HEK293T (cell line): ENCODE measurements at regions not wholly inside any gene's neighbourhood (a gene's known extent, or its start where the extent isn't known, plus 50 kb on each side); places are given as distances from the start of the nearest gene placed in this dataset.

ENCODE experiments used
- CTCF ChIA-PET: fragments of 350-600 bp; formaldehyde crosslinking; extraction: SDS; loops from one replicate; lab custom pipeline; 2021; ENCODE audit warnings: antibody characterized with exemption, inconsistent platforms; lab: Yijun Ruan, JAX
- POLR2A ChIA-PET: fragments of 350-600 bp; formaldehyde crosslinking; extraction: SDS; loops from one replicate; lab custom pipeline; 2020; ENCODE audit warnings: antibody characterized with exemption, inconsistent platforms; lab: Yijun Ruan, JAX
- DNase-seq: peaks from one replicate; pipeline ENCODE4 v3.0.0; 2012; ENCODE audit warnings: mixed read lengths; ENCODE audit errors: extremely low spot score
- ARNT ChIP-seq: fragments of 450-650 bp; IDR thresholded peaks from 2 replicates; pipeline ENCODE4 v1.6.1; 2017; ENCODE audit warnings: mild to moderate bottlenecking
- BHLHE40 ChIP-seq: fragments of 450-650 bp; IDR thresholded peaks from 2 replicates; pipeline ENCODE4 v1.6.1; 2016; ENCODE audit warnings: mild to moderate bottlenecking, moderate library complexity, borderline replicate concordance
- CTBP1 ChIP-seq: fragments of 450-650 bp; IDR thresholded peaks from 2 replicates; pipeline ENCODE4 v1.6.1; 2016; ENCODE audit warnings: borderline replicate concordance
- ELF4 ChIP-seq: fragments of 450-650 bp; IDR thresholded peaks from 2 replicates; pipeline ENCODE4 v1.6.1; 2017; ENCODE audit warnings: antibody characterized with exemption
- FOXA1 ChIP-seq: fragments of 450-650 bp; IDR thresholded peaks from 2 replicates; pipeline ENCODE4 v1.6.1; 2016; ENCODE audit warnings: mild to moderate bottlenecking
- FOXK2 ChIP-seq: fragments of 450-650 bp; IDR thresholded peaks from 2 replicates; pipeline ENCODE4 v1.6.1; 2016; ENCODE audit warnings: mild to moderate bottlenecking
- FOXM1 ChIP-seq: fragments of 450-650 bp; IDR thresholded peaks from 2 replicates; pipeline ENCODE4 v1.6.1; 2017; ENCODE audit warnings: mild to moderate bottlenecking, borderline replicate concordance
- HDGF ChIP-seq: fragments of 450-650 bp; IDR thresholded peaks from 2 replicates; pipeline ENCODE4 v1.6.1; 2017; ENCODE audit warnings: antibody characterized with exemption, borderline replicate concordance
- L3MBTL2 ChIP-seq: fragments of 450-650 bp; conservative IDR thresholded peaks from 2 replicates; pipeline ENCODE4 v1.6.1; 2016; ENCODE audit warnings: mild to moderate bottlenecking
- LEF1 ChIP-seq: fragments of 450-650 bp; IDR thresholded peaks from 2 replicates; pipeline ENCODE4 v1.6.1; 2017; ENCODE audit warnings: mild to moderate bottlenecking, borderline replicate concordance
- NFRKB ChIP-seq: fragments of 450-650 bp; IDR thresholded peaks from 2 replicates; pipeline ENCODE4 v1.6.1; 2016; ENCODE audit warnings: mild to moderate bottlenecking, moderate library complexity
- SP1 ChIP-seq: fragments of 450-650 bp; IDR thresholded peaks from 2 replicates; pipeline ENCODE4 v1.6.1; 2017
- SUZ12 ChIP-seq: fragments of 450-650 bp; IDR thresholded peaks from 2 replicates; pipeline ENCODE4 v1.6.1; 2016; ENCODE audit warnings: mild to moderate bottlenecking
- TARDBP ChIP-seq: fragments of 450-650 bp; IDR thresholded peaks from 2 replicates; pipeline ENCODE4 v1.6.1; 2016
- ZNF384 ChIP-seq: fragments of 450-650 bp; IDR thresholded peaks from 2 replicates; pipeline ENCODE4 v1.6.1; 2016
- TF ChIP-seq, protein P1 (sequence below): fragments of 450-650 bp; IDR thresholded peaks from 2 replicates; pipeline ENCODE4 v1.6.1; 2016

DNA sequence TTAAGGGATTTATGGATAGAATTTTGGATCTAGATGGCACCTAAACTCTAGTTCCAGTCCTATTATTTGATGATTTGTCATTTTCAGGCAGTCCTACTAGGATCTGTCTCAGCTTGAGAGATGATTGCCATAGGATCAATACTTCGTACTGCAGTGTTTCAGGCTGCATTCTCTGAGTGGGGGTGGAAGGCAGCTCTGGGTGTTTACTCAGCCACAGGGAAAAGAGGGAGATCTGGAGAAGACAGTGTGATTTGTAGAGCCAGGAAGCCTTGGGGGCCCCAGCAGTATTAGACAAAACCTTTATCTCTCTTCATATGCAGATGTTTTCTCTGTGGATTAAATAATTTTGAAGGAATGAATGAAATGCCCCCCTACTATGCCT, 188.4 kb upstream of the SYNPR start:
- DNase-seq = no peak
- CTCF ChIA-PET = no interaction called here
- POLR2A ChIA-PET = no interaction called here
- TF ChIP-seq ELF4 = no peak
- TF ChIP-seq FOXM1 = no peak
- TF ChIP-seq ARNT = no peak
- no peak for TF ChIP-seq HDGF
- no peak for TF ChIP-seq NFRKB
- TF ChIP-seq, protein P1, sequence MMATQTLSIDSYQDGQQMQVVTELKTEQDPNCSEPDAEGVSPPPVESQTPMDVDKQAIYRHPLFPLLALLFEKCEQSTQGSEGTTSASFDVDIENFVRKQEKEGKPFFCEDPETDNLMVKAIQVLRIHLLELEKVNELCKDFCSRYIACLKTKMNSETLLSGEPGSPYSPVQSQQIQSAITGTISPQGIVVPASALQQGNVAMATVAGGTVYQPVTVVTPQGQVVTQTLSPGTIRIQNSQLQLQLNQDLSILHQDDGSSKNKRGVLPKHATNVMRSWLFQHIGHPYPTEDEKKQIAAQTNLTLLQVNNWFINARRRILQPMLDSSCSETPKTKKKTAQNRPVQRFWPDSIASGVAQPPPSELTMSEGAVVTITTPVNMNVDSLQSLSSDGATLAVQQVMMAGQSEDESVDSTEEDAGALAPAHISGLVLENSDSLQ = no peak
- TF ChIP-seq SUZ12 = no peak
- no peak for TF ChIP-seq FOXK2

DNA sequence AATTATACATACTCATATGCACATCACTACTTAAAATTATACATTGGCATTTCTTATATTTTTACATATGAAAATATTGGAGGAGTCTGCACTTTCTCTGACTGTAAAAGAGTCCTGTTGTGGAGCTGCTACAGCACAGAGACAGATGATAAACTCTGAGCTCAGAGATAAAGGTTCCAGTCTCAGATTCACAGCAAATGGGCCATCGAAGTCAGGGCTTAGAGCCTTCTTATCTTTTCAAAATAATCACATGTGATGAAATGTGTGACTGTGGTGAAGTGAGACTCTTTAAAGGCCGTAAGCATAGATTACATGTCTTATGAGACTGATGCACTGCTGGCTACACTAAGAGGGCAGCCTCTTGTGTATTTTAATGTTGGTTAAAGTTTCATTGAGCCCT, 187.5 kb upstream of the SYNPR start:
- ChIA-PET POLR2A (no interaction called here), CTCF (no interaction called here)
- TF ChIP-seq HDGF (no peak), ZNF384 (no peak), CTBP1 (no peak), TARDBP (no peak), FOXM1 (no peak), SUZ12 (no peak), ARNT (no peak), FOXK2 (no peak), BHLHE40 (no peak), NFRKB (no peak), SP1 (no peak), L3MBTL2 (no peak), ELF4 (no peak), FOXA1 (no peak), LEF1 (no peak)
- TF ChIP-seq, protein P1 = no peak
- no peak for DNase-seq

- TF ChIP-seq SP1 (no peak), ELF4 (no peak), FOXM1 (no peak), LEF1 (no peak), ARNT (no peak), HDGF (no peak)
- ChIA-PET POLR2A (no interaction called here), CTCF (no interaction called here)
Measured at GRCh38 chr3:63092515-63092914, 185.6 kb upstream of the SYNPR start.

GRCh38 chr3:63094642-63095408, 183.3 kb upstream of the SYNPR start:
- ChIA-PET CTCF (no interaction called here), POLR2A (no interaction called here)
- no peak for TF ChIP-seq BHLHE40
- TF ChIP-seq LEF1 = no peak
- TF ChIP-seq NFRKB = no peak
- TF ChIP-seq FOXK2 = no peak
- no peak for TF ChIP-seq TARDBP
- no peak for TF ChIP-seq ARNT
- TF ChIP-seq FOXM1 = no peak
- TF ChIP-seq ELF4 = no peak
- TF ChIP-seq CTBP1 = no peak
- no peak for TF ChIP-seq L3MBTL2
- no peak for TF ChIP-seq SP1
- no peak for TF ChIP-seq HDGF
- TF ChIP-seq, protein P1 = no peak
- no peak for TF ChIP-seq FOXA1
- TF ChIP-seq SUZ12 = no peak
- no peak for TF ChIP-seq ZNF384
- DNase-seq = no peak

More at GRCh38 chr3:63092515-63092914, 185.6 kb upstream of the SYNPR start:
- DNase-seq = no peak

GRCh38 chr3:63096248-63097058, 181.7 kb upstream of the SYNPR start:
- ChIA-PET CTCF (no interaction called here), POLR2A (no interaction called here)
- no peak for DNase-seq

More at GRCh38 chr3:63096248-63097058, 181.7 kb upstream of the SYNPR start:
- TF ChIP-seq NFRKB (no peak), ZNF384 (no peak), LEF1 (no peak), FOXK2 (no peak), ARNT (no peak), SP1 (no peak), ELF4 (no peak), CTBP1 (no peak), L3MBTL2 (no peak), SUZ12 (no peak)
